ENCODE measurements at regions not wholly inside any gene's neighbourhood (a gene's known extent, or its start where the extent isn't known, plus 50 kb on each side); places are given as distances from the start of the nearest gene placed in this dataset.

DNA sequence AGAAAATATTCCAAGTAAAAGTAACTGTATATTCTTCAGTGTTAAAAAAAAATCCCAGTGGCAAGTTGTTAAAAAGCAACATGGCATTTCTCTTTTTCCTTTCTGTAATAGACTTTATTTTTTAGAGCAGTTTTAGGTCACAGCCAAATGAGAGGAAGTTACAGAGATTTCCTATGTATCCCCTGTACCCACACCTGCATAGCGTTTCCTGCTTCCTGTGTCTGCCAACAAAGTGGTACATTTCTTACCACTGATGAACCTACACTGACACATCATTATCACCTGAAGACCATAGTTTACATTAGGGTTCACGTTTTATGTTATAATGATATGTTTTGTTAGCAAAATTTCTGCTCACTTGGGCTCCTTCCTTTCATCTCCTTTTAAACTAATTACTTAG, 124.7 kb downstream of the GPAT3 start:
- H3K27ac ChIP-seq (ENCODE audit: low read depth in 1 of 3, low read length in 2 of 3): no peak overlapping the region
- no peaks in the 10 kb centered on the region for H3K36me3 ChIP-seq (ENCODE audit: control insufficient read depth in 3 of 3, insufficient read depth in 2 of 3, low read depth in 1 of 3, low read length in 3 of 3)
- DNase-seq (no peak), FAIRE-seq (no peak)
- H3K4me3 ChIP-seq (ENCODE audit: low read depth in 1 of 3, low read length in 3 of 3): no peak overlapping the region
- 20 to 23% (median 22%) methylated on average over 2 of the region's 2 CpGs for WGBS, 3 donors
- H3K4me1 ChIP-seq (ENCODE audit: control insufficient read depth in 3 of 3, insufficient read depth in 2 of 3, low read depth in 1 of 3, low read length in 2 of 3): no peaks in the 10 kb centered on the region
- peaks cover 0 to 6% (median 0%) of the 10 kb centered on the region in 3 donors for H3K27me3 ChIP-seq (ENCODE audit: control insufficient read depth in 3 of 3, insufficient read depth in 3 of 3, low read length in 3 of 3)
- peaks cover 0 to 5% of the 10 kb centered on the region in 2 donors for H3K9me3 ChIP-seq (ENCODE audit: control insufficient read depth in 2 of 2, insufficient read depth in 1 of 2, low read depth in 1 of 2, low read length in 1 of 2)

GRCh38 chr4:83658806-83659205, 122.9 kb downstream of the GPAT3 start:
- DNase-seq (no peak), FAIRE-seq (no peak)
- Histone ChIP-seq H3K27me3 (ENCODE audit: control insufficient read depth in 3 of 3, insufficient read depth in 3 of 3, low read length in 3 of 3) (peaks cover 0 to 10% (median 0%) of the 10 kb centered on the region in 3 donors), H3K4me3 (ENCODE audit: low read depth in 1 of 3, low read length in 3 of 3) (no peak overlapping the region), H3K27ac (ENCODE audit: low read depth in 1 of 3, low read length in 2 of 3) (no peak overlapping the region), H3K9me3 (ENCODE audit: control insufficient read depth in 2 of 2, insufficient read depth in 1 of 2, low read depth in 1 of 2, low read length in 1 of 2) (peaks cover 0 to 5% of the 10 kb centered on the region in 2 donors), H3K4me1 (ENCODE audit: control insufficient read depth in 3 of 3, insufficient read depth in 2 of 3, low read depth in 1 of 3, low read length in 2 of 3) (no peaks in the 10 kb centered on the region), H3K36me3 (ENCODE audit: control insufficient read depth in 3 of 3, insufficient read depth in 2 of 3, low read depth in 1 of 3, low read length in 3 of 3) (no peaks in the 10 kb centered on the region)
- 47 to 64% (median 59%) methylated on average over 7 of the region's 7 CpGs for WGBS, 3 donors

DNA sequence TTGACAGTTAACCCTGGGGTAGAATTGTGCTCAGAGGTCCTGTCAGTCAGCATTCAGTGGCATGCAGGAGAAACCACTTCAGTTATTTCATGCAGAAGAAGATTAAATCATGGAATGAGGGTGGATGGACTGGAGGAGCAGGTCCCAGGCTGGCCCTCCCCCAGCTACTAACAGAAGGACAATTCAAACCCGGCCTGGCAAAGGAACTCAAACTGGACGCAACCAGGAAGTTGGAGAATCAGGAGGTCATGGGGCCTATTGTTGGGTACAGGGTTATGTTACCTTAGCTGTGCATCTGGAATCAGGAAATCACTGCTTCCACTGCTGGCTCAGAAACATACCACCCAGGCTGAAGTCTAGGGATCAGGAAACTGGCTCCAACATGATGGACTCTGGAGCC, 121.4 kb downstream of the GPAT3 start:
- 36 to 60% (median 58%) methylated on average over 2 of the region's 2 CpGs for WGBS, 3 donors
- DNase-seq: no peak
- Histone ChIP-seq H3K4me1 (ENCODE audit: control insufficient read depth in 3 of 3, insufficient read depth in 2 of 3, low read depth in 1 of 3, low read length in 2 of 3) (no peaks in the 10 kb centered on the region), H3K27me3 (ENCODE audit: control insufficient read depth in 3 of 3, insufficient read depth in 3 of 3, low read length in 3 of 3) (peaks cover 0 to 7% (median 0%) of the 10 kb centered on the region in 3 donors), H3K36me3 (ENCODE audit: control insufficient read depth in 3 of 3, insufficient read depth in 2 of 3, low read depth in 1 of 3, low read length in 3 of 3) (no peaks in the 10 kb centered on the region), H3K4me3 (ENCODE audit: low read depth in 1 of 3, low read length in 3 of 3) (no peak overlapping the region), H3K9me3 (ENCODE audit: control insufficient read depth in 2 of 2, insufficient read depth in 1 of 2, low read depth in 1 of 2, low read length in 1 of 2) (peaks cover 0 to 5% of the 10 kb centered on the region in 2 donors), H3K27ac (ENCODE audit: low read depth in 1 of 3, low read length in 2 of 3) (no peak overlapping the region)
- FAIRE-seq: no peak
